Kidney (tissue), 13 donors: ENCODE measurements at regions not wholly inside any gene's neighbourhood (a gene's known extent, or its start where the extent isn't known, plus 50 kb on each side); places are given as distances from the start of the nearest gene placed in this dataset.
"Not testable (repeated sequence)": the region's sequence is repeated elsewhere in the genome, so short reads cannot be mapped to it uniquely, and the experiment has no call there.

Experiments used
- DNase-seq, 5 donors: peaks; one replicate each; pipeline ENCODE4 v3.0.0-alpha.2; 2013 to 2020
- FAIRE-seq: peaks from 2 replicates; lab custom pipeline; 2012; peaks lifted over from hg19 to GRCh38; lab: Jason Lieb, UNC
- H3K27ac ChIP-seq, 2 donors: one replicate each; pipeline ENCODE4 v1.7.0; 2013; ENCODE audit warnings: low read depth in 2 of 2, low read length in 2 of 2, inconsistent platforms in 1 of 2
- H3K27me3 ChIP-seq: one replicate; pipeline ENCODE4 v1.7.1; 2013; ENCODE audit warnings: low read length, inconsistent platforms; ENCODE audit not compliant: control insufficient read depth, insufficient read depth
- H3K36me3 ChIP-seq, 3 donors: one replicate each; pipeline versions ENCODE4 v1.7.0 to v1.7.1; 2013; ENCODE audit warnings: low read length in 3 of 3, control low read depth in 1 of 3, inconsistent platforms in 1 of 3; ENCODE audit not compliant: insufficient read depth in 3 of 3, control insufficient read depth in 2 of 3
- H3K4me1 ChIP-seq, 3 donors: one replicate each; pipeline versions ENCODE4 v1.7.0 to v1.7.1; 2013; ENCODE audit warnings: low read length in 3 of 3, inconsistent platforms in 1 of 3, low read depth in 1 of 3; ENCODE audit not compliant: control insufficient read depth in 2 of 3, insufficient read depth in 2 of 3
- H3K4me3 ChIP-seq, 3 donors: one replicate each; pipeline versions ENCODE4 v1.7.0 to v1.8.1; 2013; ENCODE audit warnings: low read length in 3 of 3, control low read depth in 1 of 3, inconsistent platforms in 1 of 3
- H3K9ac ChIP-seq, 3 donors: one replicate each; pipeline versions ENCODE4 v1.7.0 to v1.7.1; 2013; ENCODE audit warnings: low read length in 3 of 3, control low read depth in 1 of 3, inconsistent platforms in 1 of 3
- H3K9me3 ChIP-seq, 3 donors: one replicate each; pipeline versions ENCODE4 v1.7.0 to v1.7.1; 2013; ENCODE audit warnings: low read length in 3 of 3, control low read depth in 1 of 3, inconsistent platforms in 1 of 3; ENCODE audit not compliant: control insufficient read depth in 2 of 3, insufficient read depth in 1 of 3
- intact Hi-C: fragments of 100-400 bp; cut with DNase I; formaldehyde crosslinking; loops from one replicate; pipeline ENCODE4 v1.11.1; 2022
- TF ChIP-seq, protein P1 (sequence below): IDR thresholded peaks from 3 replicates; pipeline ENCODE4 v1.5.1; 2012; ENCODE audit warnings: mild to moderate bottlenecking, moderate library complexity, borderline replicate concordance; ENCODE audit not compliant: insufficient read depth; ENCODE audit errors: extremely low read depth
- donor health status: control.
- donor health status: control.
- donor health status: control.
- donor health status: control.
- donor health status: control.
- donor health status: DM: yes; HTN: yes; CAD: no.
- donor health status: Normal renal cell carcinoma (clear cell type).

DNA sequence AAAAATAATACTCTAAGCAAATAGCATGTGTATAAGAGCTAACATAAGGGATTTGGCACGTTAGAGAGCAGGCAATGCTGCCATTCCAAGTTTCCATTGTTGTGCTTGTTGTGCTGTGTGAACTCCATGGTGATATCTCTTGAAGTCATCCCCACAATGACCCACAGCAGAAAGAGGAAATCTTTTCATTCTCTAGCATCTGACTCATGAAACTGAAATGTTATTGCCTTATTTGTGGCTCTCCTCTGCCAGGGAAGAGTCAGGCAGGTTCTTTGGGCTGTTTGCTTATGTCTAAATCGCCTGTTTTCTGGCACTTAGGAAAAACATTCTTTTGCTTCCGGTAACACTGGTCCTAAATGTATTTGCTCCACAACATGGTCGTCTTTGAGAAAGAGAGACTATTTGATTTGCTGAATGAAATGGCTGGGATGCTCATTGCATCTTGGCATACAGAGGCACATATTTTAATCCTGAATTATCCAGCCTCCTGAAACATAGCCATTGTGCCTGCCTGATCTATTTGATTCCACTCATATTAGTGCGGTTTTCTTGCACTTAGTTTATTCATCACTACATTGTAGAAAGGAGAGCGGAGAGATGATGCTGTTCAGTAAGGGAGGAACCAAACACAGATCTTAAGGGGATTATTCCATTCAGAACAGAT lies 188.8 kb downstream of the CSNK1G3 start:
- no peak for DNase-seq
- Histone ChIP-seq H3K27ac (no peak overlapping the region), H3K4me3 (no peak overlapping the region), H3K4me1 (no peaks in the 10 kb centered on the region), H3K9ac (no peak overlapping the region), H3K27me3 (no peaks in the 10 kb centered on the region), H3K36me3 (no peaks in the 10 kb centered on the region), H3K9me3 (no peaks in the 10 kb centered on the region)
- intact Hi-C loops = no loop called here
- FAIRE-seq = no peak
- TF ChIP-seq, protein P1, sequence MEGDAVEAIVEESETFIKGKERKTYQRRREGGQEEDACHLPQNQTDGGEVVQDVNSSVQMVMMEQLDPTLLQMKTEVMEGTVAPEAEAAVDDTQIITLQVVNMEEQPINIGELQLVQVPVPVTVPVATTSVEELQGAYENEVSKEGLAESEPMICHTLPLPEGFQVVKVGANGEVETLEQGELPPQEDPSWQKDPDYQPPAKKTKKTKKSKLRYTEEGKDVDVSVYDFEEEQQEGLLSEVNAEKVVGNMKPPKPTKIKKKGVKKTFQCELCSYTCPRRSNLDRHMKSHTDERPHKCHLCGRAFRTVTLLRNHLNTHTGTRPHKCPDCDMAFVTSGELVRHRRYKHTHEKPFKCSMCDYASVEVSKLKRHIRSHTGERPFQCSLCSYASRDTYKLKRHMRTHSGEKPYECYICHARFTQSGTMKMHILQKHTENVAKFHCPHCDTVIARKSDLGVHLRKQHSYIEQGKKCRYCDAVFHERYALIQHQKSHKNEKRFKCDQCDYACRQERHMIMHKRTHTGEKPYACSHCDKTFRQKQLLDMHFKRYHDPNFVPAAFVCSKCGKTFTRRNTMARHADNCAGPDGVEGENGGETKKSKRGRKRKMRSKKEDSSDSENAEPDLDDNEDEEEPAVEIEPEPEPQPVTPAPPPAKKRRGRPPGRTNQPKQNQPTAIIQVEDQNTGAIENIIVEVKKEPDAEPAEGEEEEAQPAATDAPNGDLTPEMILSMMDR = no peak

DNA sequence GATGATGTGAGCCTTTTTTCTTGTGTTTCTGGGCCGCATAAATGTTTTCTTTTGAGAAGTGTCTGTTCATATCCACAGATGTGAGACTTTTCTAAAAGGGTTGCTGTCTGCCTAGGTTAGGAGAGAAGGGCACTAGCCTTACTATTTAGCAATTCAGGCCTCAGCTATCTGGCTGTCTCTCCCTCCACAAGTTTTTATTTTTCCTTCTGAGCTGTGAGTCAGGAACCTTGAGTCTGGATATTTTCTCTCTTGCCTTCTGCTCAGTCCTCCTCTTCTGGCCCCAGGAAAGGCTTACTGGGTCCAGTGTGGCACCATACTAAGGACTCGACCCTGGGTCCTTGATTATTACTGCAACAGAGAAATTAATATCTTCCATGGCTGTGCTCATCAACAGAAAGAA lies 187.6 kb downstream of the CSNK1G3 start:
- Histone ChIP-seq H3K9me3 (no peaks in the 10 kb centered on the region), H3K27ac (no peak overlapping the region), H3K9ac (no peak overlapping the region), H3K4me3 (no peak overlapping the region), H3K4me1 (no peaks in the 10 kb centered on the region), H3K27me3 (no peaks in the 10 kb centered on the region), H3K36me3 (no peaks in the 10 kb centered on the region)
- TF ChIP-seq, protein P1 = no peak
- FAIRE-seq (no peak), DNase-seq (no peak)
- intact Hi-C loops = no loop called here

DNA sequence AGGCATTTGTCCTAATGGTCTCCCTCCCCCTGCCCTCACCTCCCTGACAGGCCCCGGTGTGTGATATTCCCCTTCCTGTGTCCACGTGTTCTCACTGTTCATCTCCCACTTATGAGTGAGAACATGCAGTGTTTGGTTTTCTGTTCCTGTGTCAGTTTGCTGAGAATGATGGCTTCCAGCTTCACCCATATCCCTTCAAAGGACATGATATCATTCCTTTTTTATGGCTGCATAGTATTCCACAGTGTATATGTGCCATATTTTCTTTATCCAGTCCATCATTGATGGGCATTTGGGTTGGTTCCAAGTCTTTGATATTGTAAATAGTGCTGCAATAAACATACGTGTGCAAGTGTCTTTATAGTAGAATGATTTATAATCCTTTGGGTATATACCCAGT lies 187.0 kb downstream of the CSNK1G3 start:
- H3K4me1 ChIP-seq, H3K4me3 ChIP-seq, FAIRE-seq, DNase-seq, H3K9me3 ChIP-seq, H3K9ac ChIP-seq, H3K27me3 ChIP-seq, H3K36me3 ChIP-seq, H3K27ac ChIP-seq, intact Hi-C loops: not testable (repeated sequence)

DNA sequence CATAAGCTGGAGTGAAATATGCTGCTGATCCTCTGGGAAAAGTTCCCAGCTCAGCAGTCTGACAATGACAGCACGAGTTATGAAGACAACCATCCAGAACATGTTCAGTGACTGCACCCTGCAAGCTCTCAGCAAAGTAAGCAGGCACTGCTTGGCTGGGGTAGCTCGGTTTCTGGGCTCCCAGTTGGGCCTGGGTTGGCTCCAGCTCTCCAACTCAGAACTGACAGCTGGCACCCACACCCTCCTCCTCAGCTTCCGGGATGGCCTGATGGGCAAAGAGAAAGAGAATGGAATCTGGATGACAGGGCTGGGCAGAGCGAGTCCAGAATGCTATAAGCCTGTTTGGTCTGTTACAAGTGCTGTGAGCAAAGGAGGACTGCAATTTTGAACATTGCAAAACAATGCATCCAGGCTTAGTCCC lies 185.0 kb downstream of the CSNK1G3 start:
- Histone ChIP-seq H3K4me3 (no peak overlapping the region), H3K36me3 (no peaks in the 10 kb centered on the region), H3K9ac (no peak overlapping the region), H3K4me1 (no peaks in the 10 kb centered on the region), H3K9me3 (no peaks in the 10 kb centered on the region), H3K27me3 (no peaks in the 10 kb centered on the region), H3K27ac (no peak overlapping the region)
- TF ChIP-seq, protein P1 = no peak
- intact Hi-C loops = no loop called here
- FAIRE-seq (no peak), DNase-seq (peak in 2 of 5 donors; percentile 33 to 60)
